ENCODE measurements at regions not wholly inside any gene's neighbourhood (a gene's known extent, or its start where the extent isn't known, plus 50 kb on each side); places are given as distances from the start of the nearest gene placed in this dataset.

- H3K4me3 ChIP-seq (ENCODE audit: low read length), result no peak overlapping the region
- DNase-seq (ENCODE audit: low read depth, low spot score), result no peak
Observed at GRCh38 chr4:14929669-14930068, 72.6 kb upstream of the CPEB2 start.

GRCh38 chr4:14934704-14935390, 67.4 kb upstream of the CPEB2 start:
- DNase-seq (ENCODE audit: low read depth, low spot score), result no peak
- H3K4me3 ChIP-seq (ENCODE audit: low read length), result no peak overlapping the region

- no peak for DNase-seq (ENCODE audit: low read depth, low spot score)
- H3K4me3 ChIP-seq (ENCODE audit: low read length), result no peak overlapping the region
Observed at GRCh38 chr4:14943749-14944148, 58.5 kb upstream of the CPEB2 start.

GRCh38 chr4:14952352-14952751, 49.9 kb upstream of the CPEB2 start:
- no peak overlapping the region for H3K4me3 ChIP-seq (ENCODE audit: low read length)
- no peak for DNase-seq (ENCODE audit: low read depth, low spot score)
